Kidney (tissue), 13 donors: ENCODE measurements at regions not wholly inside any gene's neighbourhood (a gene's known extent, or its start where the extent isn't known, plus 50 kb on each side); places are given as distances from the start of the nearest gene placed in this dataset.

Experiments used
- DNase-seq, 5 donors: peaks; one replicate each; pipeline ENCODE4 v3.0.0-alpha.2; 2013 to 2020
- FAIRE-seq: peaks from 2 replicates; lab custom pipeline; 2012; peaks lifted over from hg19 to GRCh38; lab: Jason Lieb, UNC
- H3K27ac ChIP-seq, 2 donors: one replicate each; pipeline ENCODE4 v1.7.0; 2013; ENCODE audit warnings: low read depth in 2 of 2, low read length in 2 of 2, inconsistent platforms in 1 of 2
- H3K27me3 ChIP-seq: one replicate; pipeline ENCODE4 v1.7.1; 2013; ENCODE audit warnings: low read length, inconsistent platforms; ENCODE audit not compliant: control insufficient read depth, insufficient read depth
- H3K36me3 ChIP-seq, 3 donors: one replicate each; pipeline versions ENCODE4 v1.7.0 to v1.7.1; 2013; ENCODE audit warnings: low read length in 3 of 3, control low read depth in 1 of 3, inconsistent platforms in 1 of 3; ENCODE audit not compliant: insufficient read depth in 3 of 3, control insufficient read depth in 2 of 3
- H3K4me1 ChIP-seq, 3 donors: one replicate each; pipeline versions ENCODE4 v1.7.0 to v1.7.1; 2013; ENCODE audit warnings: low read length in 3 of 3, inconsistent platforms in 1 of 3, low read depth in 1 of 3; ENCODE audit not compliant: control insufficient read depth in 2 of 3, insufficient read depth in 2 of 3
- H3K4me3 ChIP-seq, 3 donors: one replicate each; pipeline versions ENCODE4 v1.7.0 to v1.8.1; 2013; ENCODE audit warnings: low read length in 3 of 3, control low read depth in 1 of 3, inconsistent platforms in 1 of 3
- H3K9ac ChIP-seq, 3 donors: one replicate each; pipeline versions ENCODE4 v1.7.0 to v1.7.1; 2013; ENCODE audit warnings: low read length in 3 of 3, control low read depth in 1 of 3, inconsistent platforms in 1 of 3
- H3K9me3 ChIP-seq, 3 donors: one replicate each; pipeline versions ENCODE4 v1.7.0 to v1.7.1; 2013; ENCODE audit warnings: low read length in 3 of 3, control low read depth in 1 of 3, inconsistent platforms in 1 of 3; ENCODE audit not compliant: control insufficient read depth in 2 of 3, insufficient read depth in 1 of 3
- intact Hi-C: fragments of 100-400 bp; cut with DNase I; formaldehyde crosslinking; loops from one replicate; pipeline ENCODE4 v1.11.1; 2022
- TF ChIP-seq, protein P1 (sequence below): IDR thresholded peaks from 3 replicates; pipeline ENCODE4 v1.5.1; 2012; ENCODE audit warnings: mild to moderate bottlenecking, moderate library complexity, borderline replicate concordance; ENCODE audit not compliant: insufficient read depth; ENCODE audit errors: extremely low read depth
- donor health status: control.
- donor health status: control.
- donor health status: control.
- donor health status: control.
- donor health status: control.
- donor health status: DM: yes; HTN: yes; CAD: no.
- donor health status: Normal renal cell carcinoma (clear cell type).

DNA sequence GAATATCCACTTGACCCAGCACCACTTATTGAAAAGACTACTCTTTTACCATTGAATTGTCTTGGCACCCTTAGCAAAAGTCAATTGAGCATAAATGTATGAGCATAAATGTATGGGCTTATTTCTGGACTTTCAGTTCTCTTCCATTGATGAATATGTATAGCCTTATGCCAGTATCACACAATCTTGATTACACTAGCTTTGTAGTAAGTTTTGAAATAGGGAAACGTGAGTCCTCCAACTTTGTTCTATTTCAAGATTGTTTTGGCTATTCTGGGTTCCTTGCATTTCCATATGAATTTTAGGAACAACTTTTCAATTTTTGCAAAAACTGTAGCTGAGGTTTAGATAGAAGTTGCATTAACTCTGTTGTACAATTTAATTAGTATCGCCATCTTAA lies 601.0 kb downstream of the TLE1 start:
- Histone ChIP-seq H3K9ac (no peak overlapping the region), H3K36me3 (no peaks in the 10 kb centered on the region), H3K4me1 (no peaks in the 10 kb centered on the region), H3K4me3 (no peak overlapping the region), H3K9me3 (peaks cover 0 to 3% (median 0%) of the 10 kb centered on the region in 3 donors), H3K27me3 (no peaks in the 10 kb centered on the region), H3K27ac (no peak overlapping the region)
- FAIRE-seq (no peak), DNase-seq (no peak)
- intact Hi-C loops, result no loop called here
- TF ChIP-seq, protein P1, sequence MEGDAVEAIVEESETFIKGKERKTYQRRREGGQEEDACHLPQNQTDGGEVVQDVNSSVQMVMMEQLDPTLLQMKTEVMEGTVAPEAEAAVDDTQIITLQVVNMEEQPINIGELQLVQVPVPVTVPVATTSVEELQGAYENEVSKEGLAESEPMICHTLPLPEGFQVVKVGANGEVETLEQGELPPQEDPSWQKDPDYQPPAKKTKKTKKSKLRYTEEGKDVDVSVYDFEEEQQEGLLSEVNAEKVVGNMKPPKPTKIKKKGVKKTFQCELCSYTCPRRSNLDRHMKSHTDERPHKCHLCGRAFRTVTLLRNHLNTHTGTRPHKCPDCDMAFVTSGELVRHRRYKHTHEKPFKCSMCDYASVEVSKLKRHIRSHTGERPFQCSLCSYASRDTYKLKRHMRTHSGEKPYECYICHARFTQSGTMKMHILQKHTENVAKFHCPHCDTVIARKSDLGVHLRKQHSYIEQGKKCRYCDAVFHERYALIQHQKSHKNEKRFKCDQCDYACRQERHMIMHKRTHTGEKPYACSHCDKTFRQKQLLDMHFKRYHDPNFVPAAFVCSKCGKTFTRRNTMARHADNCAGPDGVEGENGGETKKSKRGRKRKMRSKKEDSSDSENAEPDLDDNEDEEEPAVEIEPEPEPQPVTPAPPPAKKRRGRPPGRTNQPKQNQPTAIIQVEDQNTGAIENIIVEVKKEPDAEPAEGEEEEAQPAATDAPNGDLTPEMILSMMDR, result no peak

DNA sequence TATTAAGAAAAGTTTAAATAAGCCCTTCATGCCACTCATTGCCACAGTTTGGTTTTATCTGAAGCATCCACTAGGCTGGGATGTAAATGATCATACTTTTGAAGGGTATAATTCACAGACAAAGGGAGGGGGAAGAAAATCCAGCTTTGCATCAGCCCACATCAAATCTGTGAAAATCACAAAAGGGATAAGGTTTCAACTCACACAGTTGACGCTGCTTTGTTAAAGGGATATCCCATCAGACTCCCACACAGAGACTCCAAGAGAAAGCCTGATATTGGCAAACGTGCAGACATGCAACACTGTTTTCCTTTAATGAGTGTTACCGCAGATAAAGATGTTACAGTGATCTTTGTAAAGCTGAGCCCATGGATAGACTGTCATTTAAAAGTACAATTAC lies 602.9 kb downstream of the TLE1 start:
- Histone ChIP-seq H3K9ac (no peak overlapping the region), H3K4me3 (no peak overlapping the region), H3K9me3 (no peaks in the 10 kb centered on the region), H3K27me3 (no peaks in the 10 kb centered on the region), H3K27ac (no peak overlapping the region), H3K36me3 (no peaks in the 10 kb centered on the region), H3K4me1 (no peaks in the 10 kb centered on the region)
- TF ChIP-seq, protein P1, result no peak
- DNase-seq, result peak in 2 of 5 donors; percentile 43 to 56
- intact Hi-C loops, result no loop called here
- no peak for FAIRE-seq

GRCh38 chr9:81083854-81084512 lies 605.4 kb downstream of the TLE1 start:
- H3K4me1 ChIP-seq, result no peaks in the 10 kb centered on the region
- H3K4me3 ChIP-seq, result no peak overlapping the region
- intact Hi-C loops, result no loop called here
- no peak overlapping the region for H3K27ac ChIP-seq
- no peaks in the 10 kb centered on the region for H3K27me3 ChIP-seq
- FAIRE-seq (no peak), DNase-seq (no peak)
- H3K9me3 ChIP-seq, result no peaks in the 10 kb centered on the region
- H3K9ac ChIP-seq, result no peak overlapping the region
- no peaks in the 10 kb centered on the region for H3K36me3 ChIP-seq
- TF ChIP-seq, protein P1, result no peak

GRCh38 chr9:81083067-81083466 lies 606.3 kb downstream of the TLE1 start:
- Histone ChIP-seq H3K36me3 (no peaks in the 10 kb centered on the region), H3K27me3 (no peaks in the 10 kb centered on the region), H3K4me1 (no peaks in the 10 kb centered on the region), H3K9me3 (no peaks in the 10 kb centered on the region), H3K27ac (no peak overlapping the region), H3K4me3 (no peak overlapping the region), H3K9ac (no peak overlapping the region)
- TF ChIP-seq, protein P1, result peak; percentile 19
- FAIRE-seq (no peak), DNase-seq (peak in 2 of 5 donors; percentile 25 to 44)
- intact Hi-C loops, result no loop called here
